Tibial artery (tissue), 4 donors: ENCODE measurements at regions not wholly inside any gene's neighbourhood (a gene's known extent, or its start where the extent isn't known, plus 50 kb on each side); places are given as distances from the start of the nearest gene placed in this dataset.

Experiments used
- DNase-seq, 2 donors: peaks; one replicate each; pipeline ENCODE4 v3.0.0-alpha.2; 2019
- H3K27ac ChIP-seq, 2 donors: fragments of 200-600 bp; sonication (generic) in 1 of 2; 1 replicate in 1 of 2; 2 replicates in 1 of 2; pipeline ENCODE4 v1.5.1; 2018 to 2019; ENCODE audit warnings: mild to moderate bottlenecking in 1 of 2
- H3K27me3 ChIP-seq, 2 donors: fragments of 200-600 bp; sonication (generic) in 1 of 2; one replicate each; pipeline versions ENCODE4 v1.5.1 to v1.6.0; 2016 to 2019
- H3K36me3 ChIP-seq, 3 donors: fragments of 200-600 bp; sonication (generic) in 2 of 3; one replicate each; pipeline ENCODE4 v1.5.1; 2016 to 2019; ENCODE audit warnings: mild to moderate bottlenecking in 2 of 3
- H3K4me1 ChIP-seq, 4 donors: fragments of 200-600 bp; sonication (generic) in 2 of 4; 1 replicate in 3 of 4; 2 replicates in 1 of 4; pipeline ENCODE4 v1.5.1; 2016 to 2019
- H3K4me3 ChIP-seq, 2 donors: fragments of 200-600 bp; sonication (generic) in 1 of 2; 1 replicate in 1 of 2; 2 replicates in 1 of 2; pipeline ENCODE4 v1.5.1; 2018 to 2019; ENCODE audit warnings: mild to moderate bottlenecking in 2 of 2
- H3K9me3 ChIP-seq, 3 donors: fragments of 200-600 bp; sonication (generic) in 1 of 3; one replicate each; pipeline ENCODE4 v1.5.1; 2016 to 2019
- CTCF ChIP-seq, 2 experiments: fragments of 200-600 bp in 1 of 2; fragments of 450-650 bp in 1 of 2; IDR thresholded peaks; one replicate each; pipeline ENCODE4 v1.5.1; 2017 to 2019; ENCODE audit warnings: antibody characterized with exemption in 2 of 2, mild to moderate bottlenecking in 1 of 2, moderate library complexity in 1 of 2
- intact Hi-C: fragments of 100-400 bp; cut with DNase I; formaldehyde crosslinking; loops from one replicate; pipeline ENCODE4 v1.15.0; 2023; ENCODE audit warnings: low total_unique reads

- no peak for DNase-seq
- Histone ChIP-seq H3K4me1 (no peaks in the 10 kb centered on the region), H3K9me3 (no peaks in the 10 kb centered on the region), H3K4me3 (no peak overlapping the region), H3K36me3 (no peaks in the 10 kb centered on the region), H3K27ac (no peak overlapping the region), H3K27me3 (no peaks in the 10 kb centered on the region)
- TF ChIP-seq CTCF (IDR thresholded peaks at IDR 0.05) = no peak
- intact Hi-C loops = no loop called here
Observed at GRCh38 chr3:132187746-132188145, 129.5 kb upstream of the ACP3 start.

- no peak for DNase-seq
- intact Hi-C loops = no loop called here
- no peak for TF ChIP-seq CTCF (IDR thresholded peaks at IDR 0.05)
- no peaks in the 10 kb centered on the region for H3K27me3 ChIP-seq
- H3K9me3 ChIP-seq = no peaks in the 10 kb centered on the region
- no peak overlapping the region for H3K27ac ChIP-seq
- H3K36me3 ChIP-seq = no peaks in the 10 kb centered on the region
- H3K4me3 ChIP-seq = no peak overlapping the region
- no peaks in the 10 kb centered on the region for H3K4me1 ChIP-seq
Observed at GRCh38 chr3:132189601-132190000, 127.6 kb upstream of the ACP3 start.

GRCh38 chr3:132196113-132196512 lies 121.1 kb upstream of the ACP3 start:
- Histone ChIP-seq H3K9me3 (no peaks in the 10 kb centered on the region), H3K4me1 (peaks cover 0 to 15% (median 3%) of the 10 kb centered on the region in 4 donors), H3K27me3 (no peaks in the 10 kb centered on the region), H3K36me3 (no peaks in the 10 kb centered on the region), H3K4me3 (no peak overlapping the region), H3K27ac (no peak overlapping the region)
- intact Hi-C loops = no loop called here
- no peak for DNase-seq
- no peak for TF ChIP-seq CTCF (IDR thresholded peaks at IDR 0.05)

GRCh38 chr3:132198516-132198915 lies 118.7 kb upstream of the ACP3 start:
- TF ChIP-seq CTCF (IDR thresholded peaks at IDR 0.05) = no peak
- Histone ChIP-seq H3K36me3 (no peaks in the 10 kb centered on the region), H3K4me3 (no peak overlapping the region), H3K27me3 (no peaks in the 10 kb centered on the region), H3K9me3 (no peaks in the 10 kb centered on the region), H3K4me1 (peaks cover 0 to 15% (median 3%) of the 10 kb centered on the region in 4 donors), H3K27ac (no peak overlapping the region)
- DNase-seq = no peak
- intact Hi-C loops = no loop called here

GRCh38 chr3:132199451-132199850 lies 117.8 kb upstream of the ACP3 start:
- H3K27ac ChIP-seq = no peak overlapping the region
- H3K4me1 ChIP-seq = peaks cover 0 to 15% (median 3%) of the 10 kb centered on the region in 4 donors
- H3K27me3 ChIP-seq = no peaks in the 10 kb centered on the region
- intact Hi-C loops = no loop called here
- no peaks in the 10 kb centered on the region for H3K9me3 ChIP-seq
- DNase-seq = no peak
- H3K4me3 ChIP-seq = no peak overlapping the region
- no peak for TF ChIP-seq CTCF (IDR thresholded peaks at IDR 0.05)
- no peaks in the 10 kb centered on the region for H3K36me3 ChIP-seq

GRCh38 chr3:132202586-132202985 lies 114.6 kb upstream of the ACP3 start:
- no peaks in the 10 kb centered on the region for H3K27me3 ChIP-seq
- intact Hi-C loops = no loop called here
- DNase-seq = no peak
- H3K4me1 ChIP-seq = no peaks in the 10 kb centered on the region
- H3K9me3 ChIP-seq = no peaks in the 10 kb centered on the region
- H3K4me3 ChIP-seq = no peak overlapping the region
- H3K27ac ChIP-seq = no peak overlapping the region
- TF ChIP-seq CTCF (IDR thresholded peaks at IDR 0.05) = no peak
- no peaks in the 10 kb centered on the region for H3K36me3 ChIP-seq
